Tibial artery (tissue), 4 donors: ENCODE measurements at regions not wholly inside any gene's neighbourhood (a gene's known extent, or its start where the extent isn't known, plus 50 kb on each side); places are given as distances from the start of the nearest gene placed in this dataset.

ENCODE experiments used
- DNase-seq, 2 donors: peaks; one replicate each; pipeline ENCODE4 v3.0.0-alpha.2; 2019
- H3K27ac ChIP-seq, 2 donors: fragments of 200-600 bp; sonication (generic) in 1 of 2; 1 replicate in 1 of 2; 2 replicates in 1 of 2; pipeline ENCODE4 v1.5.1; 2018 to 2019; ENCODE audit warnings: mild to moderate bottlenecking in 1 of 2
- H3K27me3 ChIP-seq, 2 donors: fragments of 200-600 bp; sonication (generic) in 1 of 2; one replicate each; pipeline versions ENCODE4 v1.5.1 to v1.6.0; 2016 to 2019
- H3K36me3 ChIP-seq, 3 donors: fragments of 200-600 bp; sonication (generic) in 2 of 3; one replicate each; pipeline ENCODE4 v1.5.1; 2016 to 2019; ENCODE audit warnings: mild to moderate bottlenecking in 2 of 3
- H3K4me1 ChIP-seq, 4 donors: fragments of 200-600 bp; sonication (generic) in 2 of 4; 1 replicate in 3 of 4; 2 replicates in 1 of 4; pipeline ENCODE4 v1.5.1; 2016 to 2019
- H3K4me3 ChIP-seq, 2 donors: fragments of 200-600 bp; sonication (generic) in 1 of 2; 1 replicate in 1 of 2; 2 replicates in 1 of 2; pipeline ENCODE4 v1.5.1; 2018 to 2019; ENCODE audit warnings: mild to moderate bottlenecking in 2 of 2
- H3K9me3 ChIP-seq, 3 donors: fragments of 200-600 bp; sonication (generic) in 1 of 3; one replicate each; pipeline ENCODE4 v1.5.1; 2016 to 2019
- intact Hi-C: fragments of 100-400 bp; cut with DNase I; formaldehyde crosslinking; loops from one replicate; pipeline ENCODE4 v1.15.0; 2023; ENCODE audit warnings: low total_unique reads
- TF ChIP-seq, protein P1 (sequence below), 2 experiments: fragments of 200-600 bp in 1 of 2; fragments of 450-650 bp in 1 of 2; IDR thresholded peaks; one replicate each; pipeline ENCODE4 v1.5.1; 2017 to 2019; ENCODE audit warnings: antibody characterized with exemption in 2 of 2, mild to moderate bottlenecking in 1 of 2, moderate library complexity in 1 of 2

DNA sequence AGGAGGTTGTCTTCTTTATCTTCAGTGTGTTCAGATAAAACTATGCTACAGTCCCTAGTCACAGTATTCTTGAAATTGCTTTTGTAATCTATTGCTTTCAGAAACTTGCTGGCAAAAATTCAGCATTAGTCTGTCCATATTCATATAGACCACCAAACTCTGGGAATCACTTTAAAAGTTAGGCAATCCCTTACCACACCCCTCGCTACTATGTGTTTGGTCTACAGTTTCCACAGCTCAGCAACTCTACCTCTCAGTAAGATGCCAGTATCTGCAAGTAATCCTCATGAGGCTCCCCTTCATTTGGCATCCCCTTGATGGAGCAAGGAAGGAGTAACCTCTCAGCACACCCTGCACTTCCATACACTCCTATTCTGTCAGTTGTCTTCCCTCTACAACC, 1706.6 kb upstream of the CELF4 start:
- H3K9me3 ChIP-seq: no peaks in the 10 kb centered on the region
- no peaks in the 10 kb centered on the region for H3K27me3 ChIP-seq
- TF ChIP-seq, protein P1, sequence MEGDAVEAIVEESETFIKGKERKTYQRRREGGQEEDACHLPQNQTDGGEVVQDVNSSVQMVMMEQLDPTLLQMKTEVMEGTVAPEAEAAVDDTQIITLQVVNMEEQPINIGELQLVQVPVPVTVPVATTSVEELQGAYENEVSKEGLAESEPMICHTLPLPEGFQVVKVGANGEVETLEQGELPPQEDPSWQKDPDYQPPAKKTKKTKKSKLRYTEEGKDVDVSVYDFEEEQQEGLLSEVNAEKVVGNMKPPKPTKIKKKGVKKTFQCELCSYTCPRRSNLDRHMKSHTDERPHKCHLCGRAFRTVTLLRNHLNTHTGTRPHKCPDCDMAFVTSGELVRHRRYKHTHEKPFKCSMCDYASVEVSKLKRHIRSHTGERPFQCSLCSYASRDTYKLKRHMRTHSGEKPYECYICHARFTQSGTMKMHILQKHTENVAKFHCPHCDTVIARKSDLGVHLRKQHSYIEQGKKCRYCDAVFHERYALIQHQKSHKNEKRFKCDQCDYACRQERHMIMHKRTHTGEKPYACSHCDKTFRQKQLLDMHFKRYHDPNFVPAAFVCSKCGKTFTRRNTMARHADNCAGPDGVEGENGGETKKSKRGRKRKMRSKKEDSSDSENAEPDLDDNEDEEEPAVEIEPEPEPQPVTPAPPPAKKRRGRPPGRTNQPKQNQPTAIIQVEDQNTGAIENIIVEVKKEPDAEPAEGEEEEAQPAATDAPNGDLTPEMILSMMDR (IDR thresholded peaks at IDR 0.05): no peak
- no peak overlapping the region for H3K27ac ChIP-seq
- no peaks in the 10 kb centered on the region for H3K4me1 ChIP-seq
- no peak for DNase-seq
- H3K4me3 ChIP-seq: no peak overlapping the region
- intact Hi-C loops: no loop called here
- no peaks in the 10 kb centered on the region for H3K36me3 ChIP-seq

GRCh38 chr18:39271654-39272053, 1706.1 kb upstream of the CELF4 start:
- H3K27me3 ChIP-seq: no peaks in the 10 kb centered on the region
- no peak overlapping the region for H3K4me3 ChIP-seq
- DNase-seq: no peak
- no peaks in the 10 kb centered on the region for H3K4me1 ChIP-seq
- intact Hi-C loops: no loop called here
- H3K27ac ChIP-seq: no peak overlapping the region
- H3K36me3 ChIP-seq: no peaks in the 10 kb centered on the region
- H3K9me3 ChIP-seq: no peaks in the 10 kb centered on the region
- TF ChIP-seq, protein P1 (IDR thresholded peaks at IDR 0.05): no peak

GRCh38 chr18:39260565-39260964, 1695.0 kb upstream of the CELF4 start:
- Histone ChIP-seq H3K36me3 (no peaks in the 10 kb centered on the region), H3K4me1 (no peaks in the 10 kb centered on the region), H3K27ac (no peak overlapping the region), H3K9me3 (no peaks in the 10 kb centered on the region), H3K27me3 (no peaks in the 10 kb centered on the region), H3K4me3 (no peak overlapping the region)
- TF ChIP-seq, protein P1 (IDR thresholded peaks at IDR 0.05): no peak
- intact Hi-C loops: loop anchor here (10.0 kb wide), 1 partner anchor 64 kb away; no protein-coding TSS in a partner anchor
- DNase-seq: no peak

DNA sequence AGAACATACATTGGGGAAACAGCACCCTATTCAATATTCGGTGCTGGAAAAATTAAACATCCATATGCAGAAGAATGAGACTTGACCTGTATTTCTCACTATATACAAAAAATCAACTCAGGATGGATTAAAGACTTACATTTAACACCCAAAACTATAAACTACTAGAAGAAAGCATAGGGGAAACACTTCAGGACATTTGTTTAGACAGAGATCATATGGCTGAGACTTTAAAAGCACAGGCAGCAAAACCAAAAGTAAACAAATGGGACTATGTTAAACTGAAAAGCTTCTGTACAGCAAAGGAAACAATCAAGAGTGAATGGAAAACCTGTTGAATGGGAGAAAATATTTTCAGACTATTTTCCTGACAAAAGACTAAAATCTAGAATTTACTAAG, 1694.1 kb upstream of the CELF4 start:
- Histone ChIP-seq H3K27ac (no peak overlapping the region), H3K36me3 (no peaks in the 10 kb centered on the region), H3K27me3 (no peaks in the 10 kb centered on the region), H3K4me1 (no peaks in the 10 kb centered on the region), H3K9me3 (no peaks in the 10 kb centered on the region), H3K4me3 (no peak overlapping the region)
- TF ChIP-seq, protein P1 (IDR thresholded peaks at IDR 0.05): no peak
- intact Hi-C loops: loop anchor here (10.0 kb wide), 1 partner anchor 65 kb away; no protein-coding TSS in a partner anchor
- DNase-seq: no peak

DNA sequence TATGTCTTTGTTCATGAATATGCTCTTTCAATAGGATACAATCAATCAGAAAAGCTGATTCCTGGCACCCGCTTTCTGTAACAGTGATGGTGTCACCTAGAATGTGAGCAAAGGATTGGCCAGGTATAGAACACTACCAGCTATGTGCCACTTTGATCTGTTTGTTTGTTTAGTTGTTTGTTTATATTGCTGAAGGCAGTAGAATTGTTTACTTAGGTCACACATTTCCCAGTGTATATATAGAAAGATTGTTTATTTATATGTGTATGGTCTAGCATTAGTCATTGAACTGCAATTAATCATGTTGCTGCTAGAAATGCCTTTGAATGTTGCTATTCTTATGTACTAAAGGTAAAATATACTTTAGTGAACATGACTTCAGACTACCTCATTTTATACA, 1678.6 kb upstream of the CELF4 start:
- DNase-seq: no peak
- H3K4me1 ChIP-seq: no peaks in the 10 kb centered on the region
- no peak overlapping the region for H3K27ac ChIP-seq
- intact Hi-C loops: no loop called here
- H3K9me3 ChIP-seq: no peaks in the 10 kb centered on the region
- no peaks in the 10 kb centered on the region for H3K36me3 ChIP-seq
- TF ChIP-seq, protein P1 (IDR thresholded peaks at IDR 0.05): no peak
- no peaks in the 10 kb centered on the region for H3K27me3 ChIP-seq
- H3K4me3 ChIP-seq: no peak overlapping the region

- Histone ChIP-seq H3K4me3 (no peak overlapping the region), H3K9me3 (no peaks in the 10 kb centered on the region), H3K36me3 (no peaks in the 10 kb centered on the region), H3K4me1 (no peaks in the 10 kb centered on the region), H3K27me3 (no peaks in the 10 kb centered on the region), H3K27ac (no peak overlapping the region)
- intact Hi-C loops: no loop called here
- no peak for DNase-seq
- TF ChIP-seq, protein P1 (IDR thresholded peaks at IDR 0.05): no peak
Measured at GRCh38 chr18:39241534-39241933, 1675.9 kb upstream of the CELF4 start.
